ENCODE measurements at regions not wholly inside any gene's neighbourhood (a gene's known extent, or its start where the extent isn't known, plus 50 kb on each side); places are given as distances from the start of the nearest gene placed in this dataset.

DNA sequence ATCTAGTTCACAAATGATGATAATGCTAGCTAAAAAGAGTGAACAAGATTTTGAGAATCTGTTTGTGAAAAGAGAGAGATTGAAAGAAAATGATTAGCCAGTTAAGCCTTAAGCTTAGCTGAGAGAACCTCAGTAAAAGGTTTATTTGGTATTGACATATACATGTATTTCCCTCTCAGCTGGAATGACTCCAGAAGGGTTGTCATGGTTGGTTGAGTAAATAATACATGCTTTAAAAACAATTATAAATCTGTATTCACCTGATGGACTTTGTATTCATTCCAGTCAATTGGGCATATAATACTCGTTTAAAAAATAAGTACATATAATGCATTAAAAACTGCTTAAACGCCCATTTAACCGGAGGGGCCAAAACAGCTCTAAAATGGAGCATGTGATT, 181.4 kb downstream of the GRB14 start:
- DNase-seq (ENCODE audit: low read depth), result no peak

DNA sequence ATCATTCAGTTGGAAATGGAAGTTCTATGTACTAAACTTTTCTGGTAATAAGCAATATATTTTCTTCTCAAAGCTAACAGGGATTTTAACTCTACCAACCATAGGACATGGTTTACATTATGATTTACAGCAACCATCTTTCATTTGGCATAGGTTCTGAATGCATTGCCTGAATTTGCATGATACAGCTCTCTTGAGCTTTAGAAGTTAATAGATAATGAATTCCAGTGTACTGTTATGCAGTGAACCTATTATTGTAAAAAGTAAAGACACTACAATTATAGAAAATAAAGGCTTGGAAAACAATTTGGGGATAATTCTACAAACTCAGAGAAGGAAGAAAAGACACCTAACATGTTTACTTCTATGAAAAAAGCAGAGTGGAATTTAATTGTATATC, 182.0 kb downstream of the GRB14 start:
- DNase-seq (ENCODE audit: low read depth), result no peak

DNA sequence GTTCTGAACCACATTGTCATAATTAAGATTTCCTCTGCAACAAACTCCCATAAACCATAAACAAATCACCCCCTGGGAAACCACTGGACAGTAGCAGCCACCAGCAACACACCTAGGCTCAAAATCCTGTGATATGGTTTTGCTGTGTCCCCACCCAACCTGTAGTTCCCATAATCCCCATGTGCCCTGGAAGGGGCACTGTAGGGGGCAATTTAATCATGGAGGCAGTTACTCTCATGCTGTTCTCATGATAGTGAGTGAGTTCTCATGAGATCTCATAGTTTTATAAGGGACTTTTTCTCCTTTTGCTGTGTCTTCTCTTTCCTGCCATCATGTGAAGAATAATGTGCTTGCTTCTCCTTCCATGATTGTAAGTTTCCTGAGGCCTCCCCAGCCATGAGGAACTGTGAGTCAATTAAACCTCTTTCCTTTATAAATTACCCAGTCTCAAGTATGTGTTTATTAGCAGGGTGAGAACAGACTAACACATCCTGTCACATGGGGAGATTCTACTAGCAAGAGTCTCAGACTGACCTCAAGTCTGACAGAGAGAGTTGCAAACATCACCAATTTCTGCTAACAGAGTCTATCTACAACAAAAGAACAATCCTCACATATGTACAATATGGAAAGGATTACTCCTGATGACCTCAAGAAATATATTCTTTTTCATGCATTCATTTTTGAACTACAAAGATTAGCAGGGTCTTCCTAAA, 182.6 kb downstream of the GRB14 start:
- no peak for DNase-seq (ENCODE audit: low read depth)

- DNase-seq (ENCODE audit: low read depth), result no peak
These were observed 185.2 kb downstream of the GRB14 start for GRCh38 chr2:164436131-164436530.

DNA sequence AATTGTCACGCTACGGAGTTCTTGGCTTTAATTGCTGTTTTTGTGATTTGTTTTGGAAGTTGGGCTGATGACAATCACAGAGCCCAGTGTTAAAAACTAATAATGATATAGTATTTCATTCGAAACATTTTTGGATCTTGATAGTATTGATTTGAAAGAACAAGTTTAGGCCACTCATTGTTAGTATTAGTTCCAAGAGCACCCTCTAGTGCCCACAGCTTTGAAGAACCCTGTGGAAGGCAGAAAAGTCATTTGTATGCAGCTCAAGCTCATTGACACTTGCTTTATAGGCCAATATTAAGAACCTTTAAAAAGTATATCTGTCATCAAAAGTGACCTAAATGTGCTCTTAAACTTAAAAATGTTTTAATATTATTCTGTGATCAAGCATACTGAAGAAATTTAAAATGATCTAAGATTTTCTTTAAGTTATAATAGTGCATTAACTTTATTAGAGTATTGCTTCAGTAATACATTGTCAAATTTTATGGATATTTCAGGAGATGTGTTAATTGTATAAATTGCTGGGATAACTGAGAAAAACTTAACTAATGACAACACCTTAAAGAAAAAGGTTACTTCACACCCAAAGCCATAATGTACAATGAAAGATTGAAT, 191.0 kb downstream of the GRB14 start:
- DNase-seq (ENCODE audit: low read depth), result peak; percentile 60

GRCh38 chr2:164429354-164429753, 191.9 kb downstream of the GRB14 start:
- no peak for DNase-seq (ENCODE audit: low read depth)

DNA sequence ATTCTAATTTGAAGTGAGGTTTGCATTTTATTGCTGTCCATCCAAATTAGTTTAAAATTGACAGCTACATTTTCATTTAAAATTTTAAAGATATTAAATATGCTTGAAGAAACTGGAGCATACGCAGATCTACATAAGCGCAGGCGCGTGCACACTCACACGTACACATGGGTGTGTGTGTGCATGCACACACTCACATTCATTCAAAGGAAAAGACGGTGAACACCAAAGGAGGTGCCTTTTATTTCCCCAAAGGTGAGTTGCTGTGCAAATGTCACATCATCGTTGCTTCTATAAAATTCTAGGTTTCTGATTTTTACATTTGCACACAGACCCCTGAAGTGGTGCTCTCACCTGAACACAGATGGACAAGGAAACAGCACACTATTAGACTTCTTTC, 194.2 kb downstream of the GRB14 start:
- DNase-seq (ENCODE audit: low read depth), result no peak

DNA sequence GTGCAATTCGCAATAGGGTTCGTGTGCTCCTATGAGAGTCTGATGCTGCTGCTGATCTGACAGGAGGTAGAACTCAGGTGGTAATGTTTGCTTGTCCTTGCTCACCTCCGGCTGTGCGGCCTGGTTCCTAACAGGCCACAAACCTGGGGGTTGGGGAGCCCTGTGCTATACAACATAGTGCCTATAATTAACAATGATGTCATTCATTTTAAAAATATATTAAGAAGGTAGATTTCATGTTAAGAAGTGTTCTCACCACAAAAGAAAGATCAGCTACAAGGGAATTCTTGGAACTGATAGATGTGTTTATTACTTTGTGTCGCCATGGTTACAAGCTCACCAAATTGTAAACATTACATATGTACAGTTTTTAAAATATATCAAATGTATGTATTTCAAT, 200.5 kb downstream of the GRB14 start:
- DNase-seq (ENCODE audit: low read depth), result no peak

GRCh38 chr2:164412831-164413230, 208.5 kb downstream of the GRB14 start:
- DNase-seq (ENCODE audit: low read depth), result peak; percentile 3

DNA sequence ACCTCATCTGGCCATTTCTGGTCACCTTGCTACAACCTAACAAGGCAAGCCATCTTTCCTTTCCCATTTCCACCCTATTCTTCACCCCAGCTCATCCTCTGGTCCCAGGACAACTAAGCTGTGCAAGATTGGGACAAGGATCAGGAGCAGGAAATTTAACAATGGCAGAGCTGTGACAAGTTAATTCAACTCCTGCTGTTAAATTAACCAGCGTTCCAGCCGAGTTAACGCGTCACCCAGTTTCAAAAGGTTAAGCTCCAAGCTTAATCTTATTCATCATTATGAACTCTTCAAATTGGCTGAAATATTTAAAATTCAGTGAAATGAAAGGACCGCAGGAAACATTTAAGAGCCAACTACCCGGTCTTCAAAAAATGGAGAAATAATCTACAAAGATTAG, 231.9 kb downstream of the GRB14 start:
- no peak for DNase-seq (ENCODE audit: low read depth)

DNA sequence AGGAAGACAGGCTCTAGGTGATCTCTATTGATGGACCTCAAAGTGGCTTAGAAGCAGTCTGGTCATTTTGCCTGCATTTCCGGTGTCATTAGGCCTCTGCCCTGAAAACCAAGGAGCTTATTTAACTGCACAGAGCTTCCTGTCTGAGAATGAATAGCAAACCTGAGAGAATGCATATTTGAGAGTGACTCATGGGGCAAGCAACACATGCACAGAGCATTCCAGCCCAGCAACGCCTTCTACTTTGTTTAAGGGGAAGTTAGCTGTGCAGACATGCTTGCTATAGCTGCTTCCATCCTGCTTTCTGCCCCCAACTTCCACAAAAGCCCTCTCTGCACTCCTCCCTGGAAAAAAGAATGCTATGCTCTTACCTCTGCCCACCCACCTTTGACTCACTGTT, 232.8 kb downstream of the GRB14 start:
- DNase-seq (ENCODE audit: low read depth), result peak; percentile 92

DNA sequence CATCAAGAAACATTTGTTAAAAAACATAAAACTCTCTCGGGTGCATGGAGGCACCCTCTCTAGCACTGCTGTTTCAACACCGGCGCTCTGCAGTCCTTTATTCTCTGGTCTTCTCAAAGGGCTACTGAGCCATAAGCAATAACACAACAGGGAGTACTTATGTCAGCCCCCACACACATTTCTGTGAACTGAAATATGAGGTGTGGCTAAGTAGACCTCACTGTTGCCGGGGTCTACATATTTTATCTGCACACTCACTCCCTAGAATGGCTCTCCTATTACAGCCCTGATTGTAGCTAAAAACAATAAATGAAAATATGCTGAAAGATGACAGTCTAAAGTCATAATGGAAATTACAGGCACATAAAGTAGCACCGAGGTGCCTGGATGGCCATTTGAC, 235.1 kb downstream of the GRB14 start:
- no peak for DNase-seq (ENCODE audit: low read depth)

GRCh38 chr2:164384434-164384833, 236.8 kb downstream of the GRB14 start:
- DNase-seq (ENCODE audit: low read depth), result no peak

- peak; percentile 46 for DNase-seq (ENCODE audit: low read depth)
These were observed 249.4 kb downstream of the GRB14 start for GRCh38 chr2:164371916-164372315.

DNA sequence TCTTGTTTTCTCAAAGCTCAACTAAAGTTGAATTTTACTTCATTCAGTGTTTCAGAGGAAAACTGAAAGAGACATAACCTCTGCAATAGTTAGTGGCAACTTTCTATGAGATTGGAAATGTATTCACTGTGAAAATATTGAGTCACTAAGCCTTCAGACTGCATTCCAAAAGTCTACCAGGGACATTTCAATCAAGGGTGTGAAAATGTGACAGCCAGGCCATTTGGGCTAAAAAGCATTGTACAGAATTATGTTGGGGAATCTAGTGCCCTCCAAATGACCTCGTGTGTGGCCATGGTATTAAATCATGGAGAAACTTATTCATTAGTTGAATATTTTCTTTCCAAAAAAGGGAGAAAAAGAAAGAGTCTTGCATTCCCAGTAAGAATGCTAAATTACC, 251.9 kb downstream of the GRB14 start:
- no peak for DNase-seq (ENCODE audit: low read depth)

GRCh38 chr2:164368896-164369295, 252.4 kb downstream of the GRB14 start:
- no peak for DNase-seq (ENCODE audit: low read depth)

GRCh38 chr2:164363646-164364045, 257.6 kb downstream of the GRB14 start:
- no peak for DNase-seq (ENCODE audit: low read depth)

DNA sequence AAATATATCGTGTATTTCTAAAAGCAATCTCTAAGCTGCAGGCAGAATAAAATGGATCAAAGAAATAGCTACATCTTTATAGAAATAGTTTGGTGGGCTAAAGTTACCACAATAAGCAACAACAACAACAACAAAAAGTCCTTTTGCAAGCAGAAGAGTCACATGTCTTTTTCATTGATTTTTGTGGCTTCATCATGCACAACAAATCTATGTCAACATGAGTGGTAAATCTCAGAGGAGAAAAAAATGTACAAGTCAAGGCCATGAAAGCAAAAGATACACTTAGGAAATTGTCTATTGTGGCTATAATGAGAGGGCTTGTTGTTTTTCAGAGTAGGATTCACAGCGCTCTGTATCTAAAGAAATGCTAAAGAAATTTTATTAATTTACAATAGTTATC, 269.7 kb downstream of the GRB14 start:
- DNase-seq (ENCODE audit: low read depth), result no peak

GRCh38 chr2:164335947-164336346, 285.3 kb downstream of the GRB14 start:
- DNase-seq (ENCODE audit: low read depth), result no peak

GRCh38 chr2:164335128-164335527, 286.2 kb downstream of the GRB14 start:
- DNase-seq (ENCODE audit: low read depth), result no peak

DNA sequence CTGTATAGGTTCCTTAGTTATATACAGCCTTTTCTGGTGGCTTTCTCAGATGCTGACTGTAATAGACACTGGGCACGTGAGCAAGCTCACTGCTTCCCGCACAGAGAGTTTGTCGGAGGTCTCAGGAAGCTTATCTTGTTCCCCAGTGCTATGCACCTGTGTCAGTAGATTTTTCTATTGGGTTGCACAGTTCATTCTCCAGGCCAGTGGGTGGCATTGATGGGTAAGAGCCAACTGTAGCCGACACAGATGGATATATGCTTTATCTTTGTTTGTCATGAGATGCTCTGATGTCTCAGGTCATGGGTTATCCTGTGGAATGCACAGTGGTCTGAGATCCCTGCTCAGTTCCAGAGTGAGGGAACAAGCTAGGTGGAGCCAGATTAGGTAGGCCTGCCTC, 293.0 kb downstream of the GRB14 start:
- no peak for DNase-seq (ENCODE audit: low read depth)

DNA sequence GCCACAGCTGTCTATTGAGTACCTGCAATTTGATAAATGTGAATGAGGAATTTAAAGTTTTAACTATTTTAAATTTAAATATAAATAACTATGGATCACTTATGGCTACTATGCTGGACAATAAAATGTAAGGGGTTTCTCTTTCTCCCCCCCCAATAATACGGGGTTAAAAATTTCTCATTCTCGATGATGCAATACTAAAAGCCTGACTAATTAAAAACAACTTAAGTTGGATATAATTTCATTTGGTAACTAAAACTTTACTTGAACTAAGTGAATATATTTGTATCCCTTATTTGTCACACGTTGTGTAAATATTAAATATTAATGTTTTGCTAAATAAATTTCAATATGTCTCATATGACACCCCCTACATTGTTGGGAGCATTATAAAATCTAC, 297.3 kb downstream of the GRB14 start:
- no peak for DNase-seq (ENCODE audit: low read depth)

DNA sequence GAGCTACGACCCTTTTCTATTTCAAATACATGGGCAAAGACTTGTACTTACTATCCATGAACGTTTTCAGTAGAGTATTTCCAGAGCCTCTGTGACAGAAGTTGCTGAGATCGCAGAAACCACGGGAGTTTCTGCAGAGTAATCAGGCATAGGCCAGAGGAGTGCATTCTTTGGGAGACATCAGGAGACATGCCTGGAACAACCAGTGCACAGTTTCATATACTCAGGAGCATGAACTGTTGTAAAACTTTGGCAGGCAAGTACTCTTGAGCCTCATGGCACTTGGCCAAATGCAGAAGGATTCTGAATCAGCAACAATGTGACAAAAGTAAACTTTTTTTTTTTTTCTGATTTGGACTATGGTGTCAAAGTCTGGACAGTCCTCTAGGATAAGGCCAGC, 307.1 kb downstream of the GRB14 start:
- peak; percentile 9 for DNase-seq (ENCODE audit: low read depth)

- no peak for DNase-seq (ENCODE audit: low read depth)
These were observed 314.4 kb downstream of the GRB14 start for GRCh38 chr2:164306872-164307271.

Measured in ELR (cell line).